HCT116 (cell line): ENCODE measurements at regions not wholly inside any gene's neighbourhood (a gene's known extent, or its start where the extent isn't known, plus 50 kb on each side); places are given as distances from the start of the nearest gene placed in this dataset.

ENCODE experiments used
- CEBPB ChIP-seq: IDR thresholded peaks from 2 replicates; pipeline ENCODE4 v1.6.1; 2012; ENCODE audit warnings: low read depth
- ELF1 ChIP-seq: IDR thresholded peaks from 2 replicates; pipeline ENCODE4 v1.6.1; 2012; ENCODE audit warnings: low read depth, borderline replicate concordance
- EZH2 ChIP-seq: fragments of 200-600 bp; sonication (generic); IDR thresholded peaks from 2 replicates; pipeline ENCODE4 v1.6.1; 2017; ENCODE audit warnings: antibody characterized with exemption, mixed run types
- EZH2phosphoT487 ChIP-seq: fragments of 200-600 bp; IDR thresholded peaks from 2 replicates; pipeline ENCODE4 v1.6.1; 2018; ENCODE audit warnings: antibody characterized with exemption, borderline replicate concordance
- POLR2A ChIP-seq: IDR thresholded peaks from 2 replicates; pipeline ENCODE4 v1.7.0; 2011; ENCODE audit warnings: borderline replicate concordance; ENCODE audit not compliant: insufficient read depth, insufficient read length; ENCODE audit errors: extremely low read depth
- POLR2AphosphoS5 ChIP-seq: IDR thresholded peaks from 2 replicates; pipeline ENCODE4 v1.6.1; 2011; ENCODE audit warnings: mild to moderate bottlenecking, low read depth, low read length, moderate library complexity
- SIN3A ChIP-seq: IDR thresholded peaks from 2 replicates; pipeline ENCODE4 v1.6.1; 2012; ENCODE audit warnings: low read depth
- TCF7L2 ChIP-seq: IDR thresholded peaks from 2 replicates; pipeline ENCODE4 v1.7.0; 2011; ENCODE audit warnings: borderline replicate concordance, inconsistent platforms; ENCODE audit not compliant: insufficient read depth, insufficient read length; ENCODE audit errors: extremely low read depth
- YY1 ChIP-seq: IDR thresholded peaks from 2 replicates; pipeline ENCODE4 v1.6.1; 2011; ENCODE audit warnings: low read length, low read depth, moderate library complexity, mild to moderate bottlenecking; ENCODE audit not compliant: insufficient replicate concordance; ENCODE audit errors: extremely low read depth
- ZBTB33 ChIP-seq: IDR thresholded peaks from 2 replicates; pipeline ENCODE4 v1.6.1; 2011; ENCODE audit warnings: mild to moderate bottlenecking, low read length, moderate library complexity; ENCODE audit not compliant: insufficient replicate concordance; ENCODE audit errors: extremely low read depth
- ZNF274 ChIP-seq: fragments of 200-500 bp; sonication (Bioruptor generic); IDR thresholded peaks from 2 replicates; pipeline ENCODE4 v1.6.1; 2014; ENCODE audit warnings: mild to moderate bottlenecking, low read depth, low read length, inconsistent platforms
- TF ChIP-seq, protein P1 (sequence below), 3 experiments: fragments of 200-600 bp in 1 of 3; sonication (generic) in 1 of 3; IDR thresholded peaks in 2 of 3; conservative IDR thresholded peaks in 1 of 3; 2 replicates each; pipeline ENCODE4 v1.5.1; 2012 to 2017; ENCODE audit warnings: low read depth in 2 of 3, low read length in 2 of 3, antibody characterized with exemption in 1 of 3, borderline replicate concordance in 1 of 3, control low read depth in 1 of 3, mild to moderate bottlenecking in 1 of 3, mixed read lengths in 1 of 3, mixed run types in 1 of 3, moderate library complexity in 1 of 3; ENCODE audit not compliant: insufficient read depth in 1 of 3
- TF ChIP-seq, protein P2 (sequence below): IDR thresholded peaks from 2 replicates; pipeline ENCODE4 v1.6.1; 2012

GRCh38 chr17:10920558-10921108 lies 82.7 kb upstream of the PIRT start:
- TF ChIP-seq, protein P1, sequence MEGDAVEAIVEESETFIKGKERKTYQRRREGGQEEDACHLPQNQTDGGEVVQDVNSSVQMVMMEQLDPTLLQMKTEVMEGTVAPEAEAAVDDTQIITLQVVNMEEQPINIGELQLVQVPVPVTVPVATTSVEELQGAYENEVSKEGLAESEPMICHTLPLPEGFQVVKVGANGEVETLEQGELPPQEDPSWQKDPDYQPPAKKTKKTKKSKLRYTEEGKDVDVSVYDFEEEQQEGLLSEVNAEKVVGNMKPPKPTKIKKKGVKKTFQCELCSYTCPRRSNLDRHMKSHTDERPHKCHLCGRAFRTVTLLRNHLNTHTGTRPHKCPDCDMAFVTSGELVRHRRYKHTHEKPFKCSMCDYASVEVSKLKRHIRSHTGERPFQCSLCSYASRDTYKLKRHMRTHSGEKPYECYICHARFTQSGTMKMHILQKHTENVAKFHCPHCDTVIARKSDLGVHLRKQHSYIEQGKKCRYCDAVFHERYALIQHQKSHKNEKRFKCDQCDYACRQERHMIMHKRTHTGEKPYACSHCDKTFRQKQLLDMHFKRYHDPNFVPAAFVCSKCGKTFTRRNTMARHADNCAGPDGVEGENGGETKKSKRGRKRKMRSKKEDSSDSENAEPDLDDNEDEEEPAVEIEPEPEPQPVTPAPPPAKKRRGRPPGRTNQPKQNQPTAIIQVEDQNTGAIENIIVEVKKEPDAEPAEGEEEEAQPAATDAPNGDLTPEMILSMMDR (IDR thresholded peaks at IDR 0.05 in 2 of 3, conservative IDR thresholded peaks at IDR 0.05 in 1 of 3; ENCODE audit: borderline replicate concordance in 1 of 3, insufficient read depth in 1 of 3, low read depth in 2 of 3, low read length in 2 of 3) = no peak
- TF ChIP-seq POLR2AphosphoS5 (no peak), YY1 (no peak), POLR2A (no peak), EZH2 (no peak), ZNF274 (no peak), TCF7L2 (no peak), ELF1 (no peak), CEBPB (no peak), SIN3A (no peak), EZH2phosphoT487 (no peak), ZBTB33 (no peak)
- TF ChIP-seq, protein P2, sequence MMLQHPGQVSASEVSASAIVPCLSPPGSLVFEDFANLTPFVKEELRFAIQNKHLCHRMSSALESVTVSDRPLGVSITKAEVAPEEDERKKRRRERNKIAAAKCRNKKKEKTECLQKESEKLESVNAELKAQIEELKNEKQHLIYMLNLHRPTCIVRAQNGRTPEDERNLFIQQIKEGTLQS = no peak
